Motor neuron (in vitro differentiated cells): ENCODE measurements at regions not wholly inside any gene's neighbourhood (a gene's known extent, or its start where the extent isn't known, plus 50 kb on each side); places are given as distances from the start of the nearest gene placed in this dataset.

Experiments
- ATAC-seq, 8 experiments: fragments of 200-7000 bp; cut with Tn5 transposase; replicated peaks in 6 of 8; 2 replicates each; pipeline ENCODE4 v1.8.0; 2021; ENCODE audit warnings: mild to moderate bottlenecking in 8 of 8, moderate library complexity in 8 of 8
- H3K27ac ChIP-seq, 2 donors: fragments of 250-450 bp; sonication (Bioruptor Pico); 2 replicates each; pipeline ENCODE4 v1.9.0; 2021; ENCODE audit warnings: antibody characterized with exemption in 2 of 2, mild to moderate bottlenecking in 2 of 2, moderate library complexity in 1 of 2
- H3K4me1 ChIP-seq, 2 donors: fragments of 250-450 bp; sonication (Bioruptor Pico); replicated peaks in 1 of 2; 2 replicates each; pipeline ENCODE4 v1.6.1; 2021; ENCODE audit warnings: antibody characterized with exemption in 2 of 2, mild to moderate bottlenecking in 2 of 2, moderate library complexity in 1 of 2
- H3K4me3 ChIP-seq, 5 donors: fragments of 250-450 bp; sonication (Bioruptor Pico); 2 replicates each; pipeline ENCODE4 v1.9.0; 2021; ENCODE audit warnings: antibody characterized with exemption in 5 of 5, mild to moderate bottlenecking in 5 of 5, moderate library complexity in 4 of 5
- WGBS, 10 experiments: fragments of 450-650 bp; shearing (Covaris generic); methylation state at CpG; one replicate each; pipeline ENCODE4 v1.0.0; 2022; 5-methylcytosine and 5-hydroxymethylcytosine counted together
- in situ Hi-C, 9 experiments: fragments of 400-800 bp; cut with MboI; loops; one replicate each; pipeline ENCODE4 v1.15.0; 2021; ENCODE audit warnings: low sequenced_read_pairs in 9 of 9, low pct_unique_long_range_greater_than_20kb in 2 of 9; ENCODE audit not compliant: unreplicated experiment in 9 of 9

DNA sequence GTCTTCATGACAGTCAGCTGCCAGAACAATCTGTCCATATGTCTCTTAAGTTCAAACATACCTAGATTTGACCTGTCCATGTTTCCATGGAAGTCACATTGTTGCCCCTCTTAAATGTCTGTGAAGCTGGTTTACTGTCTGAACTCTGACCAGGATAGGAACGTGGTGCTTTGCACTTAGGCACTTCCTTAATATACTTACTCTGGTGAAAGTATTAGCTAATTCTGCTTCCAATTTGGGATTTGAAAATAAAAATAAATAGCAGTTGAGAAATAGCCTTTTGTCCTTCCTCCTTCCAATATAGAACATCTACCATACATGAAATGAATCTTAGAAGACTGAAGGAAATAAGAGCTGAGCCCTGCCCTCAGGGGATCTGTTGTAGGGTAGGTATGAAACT lies 524.5 kb upstream of the CLINT1 start:
- peaks cover 7 to 8% of the 10 kb centered on the region in 2 donors for H3K4me1 ChIP-seq
- ATAC-seq = no peak
- WGBS, 10 experiments = 17 to 100% (median 74%) methylated on average over 1 of the region's 1 CpG; no CpG with 5 or more reads in 6 of the 10 experiments
- no peak overlapping the region for H3K4me3 ChIP-seq
- in situ Hi-C loops = no loop called here
- no peak overlapping the region for H3K27ac ChIP-seq

DNA sequence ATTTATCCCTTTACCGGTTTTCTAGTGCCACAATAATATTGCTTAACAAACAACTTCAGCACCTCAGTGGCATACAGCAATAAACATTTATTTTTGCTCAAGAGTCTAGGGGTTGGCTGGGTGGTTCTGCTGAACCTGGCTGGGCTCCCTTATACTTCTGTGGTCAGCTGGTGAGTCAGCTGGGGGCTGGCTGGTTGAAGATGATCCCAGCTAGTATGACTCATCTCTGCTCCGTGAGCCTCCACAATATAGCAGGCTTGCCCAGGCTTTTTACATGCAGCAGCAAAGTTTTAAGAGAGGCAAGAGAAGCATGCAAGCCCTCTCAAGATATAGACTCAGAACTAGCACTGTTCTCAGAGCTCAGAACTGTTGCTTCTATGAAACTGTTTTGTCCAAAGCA lies 523.5 kb upstream of the CLINT1 start:
- no peak overlapping the region for H3K27ac ChIP-seq

DNA sequence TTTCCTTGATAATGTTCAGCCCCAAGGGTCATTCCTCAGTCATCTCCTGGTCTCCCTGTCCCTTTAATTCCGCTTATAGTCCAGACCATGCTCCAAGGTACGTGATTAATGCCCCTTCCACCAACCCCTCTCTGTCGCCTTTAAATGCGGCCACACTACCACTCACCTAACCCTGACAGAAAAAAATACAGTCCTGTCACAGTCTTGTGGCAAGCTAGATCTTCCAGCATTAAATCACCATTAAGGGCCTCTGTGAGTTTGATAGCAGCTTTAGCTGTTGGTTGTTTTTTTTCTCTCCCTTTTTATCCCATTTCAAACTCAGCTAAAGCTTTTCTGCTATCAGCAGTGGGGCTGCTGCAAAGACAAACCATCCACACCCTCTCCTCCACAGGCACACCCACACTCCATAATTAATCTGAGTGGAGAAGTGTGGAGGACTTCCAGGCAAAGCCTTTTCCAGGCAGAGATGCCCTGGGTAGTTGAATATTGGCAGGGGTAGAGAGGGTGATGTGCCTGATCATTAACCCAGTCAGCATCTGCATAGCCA lies 522.7 kb upstream of the CLINT1 start:
- no peak overlapping the region for H3K4me3 ChIP-seq
- no peak overlapping the region for H3K27ac ChIP-seq
- H3K4me1 ChIP-seq = peaks cover 5 to 8% of the 10 kb centered on the region in 2 donors
- in situ Hi-C loops = no loop called here
- WGBS, 10 experiments = 38 to 100% (median 70%) methylated on average over 1 to 4 of the region's 4 CpGs; no CpG with 5 or more reads in 4 of the 10 experiments
- ATAC-seq = peak in 7 of 8 experiments; percentile 17 to 70 (median 45)

More for the DNA sequence above, 523.5 kb upstream of the CLINT1 start:
- 0 to 50% (median 13%) methylated on average over 1 to 2 of the region's 2 CpGs; no CpG with 5 or more reads in 1 of the 10 experiments for WGBS, 10 experiments
- Histone ChIP-seq H3K4me1 (peaks cover 5 to 8% of the 10 kb centered on the region in 2 donors), H3K4me3 (no peak overlapping the region)
- in situ Hi-C loops = no loop called here
- ATAC-seq = peak; percentile 84 to 99 (median 96)

DNA sequence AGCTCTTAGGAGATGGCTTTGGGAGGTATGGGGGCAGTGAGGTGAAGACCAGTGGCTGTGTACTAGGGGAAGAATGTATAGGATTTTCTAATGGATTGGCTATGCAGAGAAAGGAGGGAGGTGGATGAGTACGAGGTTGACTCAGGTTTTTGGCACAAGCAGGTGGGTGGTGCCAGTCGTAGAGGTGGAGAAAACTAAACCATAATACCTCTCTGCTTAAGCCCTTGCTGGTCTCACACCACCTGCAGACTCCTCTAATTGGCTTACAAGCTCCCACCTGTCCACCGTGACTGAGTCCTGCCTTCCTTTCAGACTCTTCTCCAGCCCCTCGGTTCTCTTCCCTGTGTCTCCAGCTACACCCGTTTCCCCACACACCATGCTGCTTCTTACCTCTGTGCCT lies 521.7 kb upstream of the CLINT1 start:
- 27 to 100% (median 91%) methylated on average over 1 to 5 of the region's 5 CpGs; no CpG with 5 or more reads in 2 of the 10 experiments for WGBS, 10 experiments
- Histone ChIP-seq H3K27ac (no peak overlapping the region), H3K4me1 (peaks cover 5 to 8% of the 10 kb centered on the region in 2 donors), H3K4me3 (no peak overlapping the region)
- ATAC-seq = no peak
- in situ Hi-C loops = no loop called here

DNA sequence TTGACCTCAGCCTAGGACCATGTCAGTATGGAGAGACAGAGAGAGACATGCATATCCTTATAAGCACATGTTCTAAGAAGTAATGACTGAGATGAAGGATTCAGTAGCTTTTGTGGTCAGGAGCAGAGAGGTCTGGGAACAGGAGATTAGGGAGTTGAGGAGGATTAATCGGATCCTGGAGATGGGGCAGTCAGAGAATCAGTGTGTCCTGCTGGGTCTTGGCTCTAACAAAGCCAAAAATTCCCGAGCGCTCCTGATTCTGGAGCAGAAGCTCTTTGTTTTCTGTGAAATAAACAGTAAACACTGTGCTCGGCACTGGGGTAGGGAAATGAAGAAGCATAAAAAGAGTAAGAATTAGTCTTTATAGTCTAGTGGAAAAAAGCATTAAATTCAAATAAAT lies 520.0 kb upstream of the CLINT1 start:
- H3K4me3 ChIP-seq = no peak overlapping the region
- no peak for ATAC-seq
- no peak overlapping the region for H3K27ac ChIP-seq
- in situ Hi-C loops = no loop called here
- H3K4me1 ChIP-seq = peaks cover 5 to 8% of the 10 kb centered on the region in 2 donors
- WGBS, 10 experiments = 0 to 100% (median 82%) methylated on average over 1 to 4 of the region's 4 CpGs

DNA sequence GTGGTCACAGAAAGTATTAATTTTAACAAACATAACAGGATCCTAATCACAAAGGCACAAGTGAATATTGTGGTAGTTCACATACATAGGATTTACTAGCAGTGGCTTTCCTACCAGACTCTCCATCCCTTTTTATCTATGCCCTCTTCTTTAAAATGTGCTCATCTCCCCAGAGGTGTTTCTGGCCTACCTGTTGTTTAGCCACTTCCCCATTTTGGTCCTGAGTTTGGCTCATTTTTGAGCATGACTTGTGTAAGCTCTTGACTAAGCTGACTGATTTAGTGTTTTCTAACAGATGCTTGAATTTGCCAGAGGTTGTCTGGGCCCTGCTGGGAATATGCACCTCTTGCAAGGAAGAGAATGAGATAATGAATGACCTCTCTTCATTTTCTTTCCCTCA lies 517.7 kb upstream of the CLINT1 start:
- peaks cover 1 to 6% of the 10 kb centered on the region in 2 donors for H3K4me1 ChIP-seq
- H3K27ac ChIP-seq = no peak overlapping the region
- H3K4me3 ChIP-seq = no peak overlapping the region
- no peak for ATAC-seq
- in situ Hi-C loops = no loop called here

DNA sequence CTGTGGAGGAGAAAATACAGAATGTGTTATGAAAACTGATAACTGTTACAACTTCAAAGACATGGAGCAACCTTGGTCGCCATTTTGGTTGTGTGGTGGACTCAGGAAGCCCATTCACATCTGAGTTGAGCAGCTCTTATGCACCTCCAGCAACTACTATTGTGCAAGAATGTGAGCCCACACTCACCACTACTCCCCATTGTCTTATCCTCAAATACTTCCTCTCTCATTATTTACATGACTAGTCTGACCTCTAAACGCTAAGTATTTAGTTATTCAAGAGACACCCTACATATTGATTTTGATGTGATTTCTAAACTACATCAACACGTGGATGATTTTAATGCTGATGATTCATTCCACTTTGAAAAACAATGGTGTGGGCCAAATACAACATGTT lies 516.6 kb upstream of the CLINT1 start:
- no peak overlapping the region for H3K27ac ChIP-seq
- ATAC-seq = peak in 1 of 8 experiments; percentile 31
- H3K4me3 ChIP-seq = no peak overlapping the region
- no peaks in the 10 kb centered on the region for H3K4me1 ChIP-seq
- in situ Hi-C loops = no loop called here
- WGBS, 10 experiments = 17 to 100% (median 75%) methylated on average over 1 to 3 of the region's 3 CpGs; no CpG with 5 or more reads in 1 of the 10 experiments

DNA sequence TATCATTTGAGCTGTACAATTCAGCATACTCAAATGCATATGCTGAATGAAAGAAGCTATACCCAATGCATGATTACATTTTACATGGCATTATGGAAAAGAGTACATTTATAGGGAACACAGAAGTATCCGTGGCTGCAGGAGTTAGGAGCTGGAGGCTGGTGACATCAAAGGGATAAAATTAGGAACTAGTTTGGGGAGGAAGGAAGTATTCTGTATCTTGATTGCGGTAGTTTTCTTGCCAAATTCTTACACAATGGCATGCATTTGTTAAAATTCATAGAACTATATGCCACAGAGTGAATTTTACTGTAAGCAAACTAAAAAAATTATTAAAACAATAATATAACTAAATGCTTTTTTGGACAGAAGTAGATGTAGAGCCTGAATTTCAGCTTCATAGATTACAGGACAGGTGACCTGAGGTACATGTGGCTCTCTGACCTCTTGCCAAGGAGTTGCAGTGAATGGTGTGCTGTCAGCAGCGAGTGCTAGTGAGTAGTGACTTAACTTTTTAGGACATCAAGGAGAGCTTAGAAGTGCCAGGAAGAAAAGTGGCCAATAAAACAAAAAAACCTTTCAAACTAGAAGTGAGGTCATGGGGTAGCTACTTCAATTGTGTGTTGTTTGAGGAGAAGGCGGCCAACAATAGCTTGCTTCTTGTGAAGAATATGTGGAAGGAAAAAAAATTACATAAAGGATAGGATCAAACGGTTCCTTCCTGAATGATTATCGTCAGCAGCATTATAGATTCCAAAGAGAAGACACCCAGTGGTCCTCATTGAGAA lies 514.9 kb upstream of the CLINT1 start:
- 23 to 80% (median 69%) methylated on average over 1 to 6 of the region's 6 CpGs for WGBS, 10 experiments
- ATAC-seq = no peak
- H3K4me1 ChIP-seq = no peaks in the 10 kb centered on the region
- in situ Hi-C loops = no loop called here
- H3K27ac ChIP-seq = no peak overlapping the region
- H3K4me3 ChIP-seq = no peak overlapping the region

DNA sequence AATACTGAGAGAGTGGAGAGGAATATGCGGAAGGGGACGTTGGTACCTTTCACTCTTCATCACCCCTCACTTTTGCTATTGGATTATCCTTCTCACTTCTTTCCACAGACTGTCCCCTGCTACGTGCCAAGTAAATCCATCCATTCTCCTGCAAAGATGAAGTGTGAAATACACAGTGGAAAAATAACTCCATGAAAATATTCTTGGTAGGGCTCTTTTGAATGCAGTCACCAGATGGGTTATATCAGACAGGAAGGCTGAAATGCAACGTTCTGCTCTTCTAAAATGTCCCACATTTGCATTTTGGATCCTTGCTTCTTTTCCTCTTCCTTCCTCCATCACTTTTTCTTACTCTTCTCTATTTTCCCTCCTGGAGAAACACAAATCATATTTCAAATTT lies 510.3 kb upstream of the CLINT1 start:
- in situ Hi-C loops = no loop called here
- Histone ChIP-seq H3K27ac (no peak overlapping the region), H3K4me1 (no peaks in the 10 kb centered on the region), H3K4me3 (no peak overlapping the region)
- no peak for ATAC-seq
- 25 to 83% (median 63%) methylated on average over 1 to 4 of the region's 4 CpGs for WGBS, 10 experiments

DNA sequence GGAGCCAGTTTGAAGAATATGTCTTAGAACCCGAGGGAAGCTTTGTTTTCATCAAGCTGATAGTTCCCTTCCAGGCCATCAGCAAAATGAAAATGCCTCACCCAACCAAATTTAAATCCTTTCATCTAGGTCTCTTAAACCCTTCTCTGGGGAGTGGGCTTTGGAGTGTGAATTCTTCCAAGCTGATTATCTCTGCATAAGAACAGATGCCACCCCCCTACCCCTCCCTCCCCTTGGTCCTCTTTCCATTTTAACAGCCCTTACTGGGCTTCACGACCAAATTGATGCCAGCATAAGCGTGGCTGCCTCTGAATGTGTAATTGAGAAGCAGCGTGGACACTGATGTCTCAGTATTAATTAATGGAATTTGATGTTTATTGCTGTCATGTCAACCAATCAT lies 509.7 kb upstream of the CLINT1 start:
- 7 to 100% (median 44%) methylated on average over 1 to 4 of the region's 4 CpGs; no CpG with 5 or more reads in 1 of the 10 experiments for WGBS, 10 experiments
- in situ Hi-C loops = no loop called here
- H3K27ac ChIP-seq = no peak overlapping the region
- no peaks in the 10 kb centered on the region for H3K4me1 ChIP-seq
- ATAC-seq = no peak
- H3K4me3 ChIP-seq = no peak overlapping the region

DNA sequence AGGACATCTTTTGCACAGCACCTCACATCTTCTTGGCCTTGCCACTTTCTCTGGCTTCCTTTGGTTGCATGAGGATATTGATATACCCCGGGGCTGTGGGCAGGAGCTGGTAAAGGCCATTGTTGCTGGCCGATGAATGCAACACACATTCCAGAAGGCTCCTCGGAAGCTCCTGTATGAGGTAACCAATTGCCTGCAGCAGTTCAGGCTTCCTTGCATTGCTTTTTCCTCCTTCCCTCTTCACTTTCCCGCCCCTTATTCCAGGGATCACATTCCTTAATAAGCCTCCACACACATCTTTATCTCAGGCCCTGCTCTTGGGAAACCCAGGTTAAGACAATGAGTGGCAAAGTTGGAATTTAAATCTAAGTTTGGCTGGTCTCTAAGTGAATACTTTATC lies 505.4 kb upstream of the CLINT1 start:
- peaks cover 0 to 2% of the 10 kb centered on the region in 2 donors for H3K4me1 ChIP-seq
- ATAC-seq = no peak
- 30 to 86% (median 69%) methylated on average over 1 to 3 of the region's 4 CpGs; no CpG with 5 or more reads in 6 of the 10 experiments for WGBS, 10 experiments
- in situ Hi-C loops = no loop called here
- no peak overlapping the region for H3K27ac ChIP-seq
- no peak overlapping the region for H3K4me3 ChIP-seq

DNA sequence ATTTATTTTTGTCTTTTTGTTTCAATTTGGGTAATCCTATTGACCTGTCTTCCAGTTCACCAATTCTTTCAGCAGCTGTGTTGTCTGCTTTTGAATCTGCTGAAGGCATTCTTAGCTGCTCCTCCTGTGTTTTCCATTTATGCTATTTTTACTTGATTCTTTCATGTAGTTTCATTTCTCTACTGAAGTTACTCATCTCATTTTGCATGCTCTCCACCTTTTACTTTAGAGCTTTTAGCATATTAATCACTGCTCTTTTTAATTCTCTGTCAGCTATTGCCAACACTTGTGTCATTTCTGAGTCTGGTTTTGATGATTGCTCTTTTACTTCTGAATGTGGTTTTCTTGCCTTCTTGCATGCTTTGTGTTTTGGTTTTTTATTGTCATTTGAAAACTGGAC lies 496.0 kb upstream of the CLINT1 start:
- H3K4me3 ChIP-seq = no peak overlapping the region
- in situ Hi-C loops = no loop called here
- H3K4me1 ChIP-seq = no peaks in the 10 kb centered on the region
- peak in 2 of 8 experiments; percentile 94 to 98 for ATAC-seq
- H3K27ac ChIP-seq = no peak overlapping the region

DNA sequence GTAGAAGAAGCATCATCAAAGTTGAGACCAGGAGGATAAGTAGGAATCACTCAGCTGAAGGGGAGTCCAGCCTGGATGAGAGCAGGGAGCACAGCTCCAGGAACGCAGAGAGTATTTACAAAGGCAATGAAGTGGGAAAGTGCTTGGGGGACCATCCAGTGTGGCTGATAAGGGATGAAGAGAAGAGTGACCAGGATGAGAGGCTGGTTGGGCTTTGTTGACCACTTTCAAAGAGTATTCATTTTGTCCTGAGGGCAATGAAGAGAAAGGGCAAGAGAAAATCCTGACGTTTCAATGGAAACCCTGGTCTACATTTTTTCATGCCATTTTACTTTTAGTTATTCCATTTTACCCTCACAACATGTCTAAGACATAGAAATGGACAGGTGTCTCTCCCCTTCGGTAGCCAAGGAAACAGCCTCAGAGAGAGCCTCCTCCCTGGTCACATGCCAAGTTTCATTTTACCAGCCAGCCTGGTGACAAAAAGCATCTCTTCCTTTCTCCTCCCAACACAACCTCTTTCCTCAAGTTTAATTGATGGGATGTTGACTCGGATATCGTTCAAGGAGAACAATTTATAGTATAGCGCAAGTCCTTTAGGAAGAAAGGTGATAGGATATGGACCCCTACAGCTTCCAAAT lies 492.7 kb upstream of the CLINT1 start:
- WGBS, 10 experiments = 58 to 100% (median 90%) methylated on average over 2 to 6 of the region's 6 CpGs; no CpG with 5 or more reads in 1 of the 10 experiments
- no peak for ATAC-seq
- H3K27ac ChIP-seq = no peak overlapping the region
- H3K4me1 ChIP-seq = no peaks in the 10 kb centered on the region
- no peak overlapping the region for H3K4me3 ChIP-seq
- in situ Hi-C loops = no loop called here
